GM21825 (cell line): ENCODE measurements at regions not wholly inside any gene's neighbourhood (a gene's known extent, or its start where the extent isn't known, plus 50 kb on each side); places are given as distances from the start of the nearest gene placed in this dataset.
"Not testable (repeated sequence)": the region's sequence is repeated elsewhere in the genome, so short reads cannot be mapped to it uniquely, and the experiment has no call there.

Source experiments
- ATAC-seq: cut with Tn5 transposase; IDR thresholded peaks from one replicate; pipeline ENCODE4 v1.9.1; 2021; ENCODE audit warnings: mild to moderate bottlenecking, moderate library complexity; ENCODE audit not compliant: unreplicated experiment

GRCh38 chr2:65754219-65754618 is 321.8 kb upstream of the SPRED2 start:
- ATAC-seq = no peak

GRCh38 chr2:65751408-65751807 is 319.0 kb upstream of the SPRED2 start:
- no peak for ATAC-seq

GRCh38 chr2:65749545-65749944 is 317.1 kb upstream of the SPRED2 start:
- ATAC-seq = no peak

- ATAC-seq = not testable (repeated sequence)
Observed at GRCh38 chr2:65747875-65748274, 315.5 kb upstream of the SPRED2 start.

- ATAC-seq = no peak
Observed at GRCh38 chr2:65746931-65747675, 314.7 kb upstream of the SPRED2 start.

- no peak for ATAC-seq
Observed at GRCh38 chr2:65744477-65745200, 312.2 kb upstream of the SPRED2 start.

- no peak for ATAC-seq
Observed at GRCh38 chr2:65742977-65743376, 310.6 kb upstream of the SPRED2 start.

GRCh38 chr2:65739927-65740326 is 307.5 kb upstream of the SPRED2 start:
- no peak for ATAC-seq

- no peak for ATAC-seq
Observed at GRCh38 chr2:65737452-65738011, 305.1 kb upstream of the SPRED2 start.

GRCh38 chr2:65731476-65731875 is 299.1 kb upstream of the SPRED2 start:
- ATAC-seq = no peak

- ATAC-seq = no peak
Observed at GRCh38 chr2:65730186-65730585, 297.8 kb upstream of the SPRED2 start.

GRCh38 chr2:65729246-65729645 is 296.8 kb upstream of the SPRED2 start:
- ATAC-seq = no peak

- ATAC-seq = no peak
Observed at GRCh38 chr2:65728477-65729180, 296.2 kb upstream of the SPRED2 start.

GRCh38 chr2:65727816-65728215 is 295.4 kb upstream of the SPRED2 start:
- ATAC-seq = no peak

GRCh38 chr2:65727381-65727780 is 295.0 kb upstream of the SPRED2 start:
- no peak for ATAC-seq

GRCh38 chr2:65724752-65725151 is 292.4 kb upstream of the SPRED2 start:
- no peak for ATAC-seq

GRCh38 chr2:65724336-65724735 is 291.9 kb upstream of the SPRED2 start:
- no peak for ATAC-seq

GRCh38 chr2:65722028-65722778 is 289.8 kb upstream of the SPRED2 start:
- ATAC-seq = no peak

- no peak for ATAC-seq
Observed at GRCh38 chr2:65716698-65717097, 284.3 kb upstream of the SPRED2 start.

GRCh38 chr2:65715323-65715722 is 282.9 kb upstream of the SPRED2 start:
- no peak for ATAC-seq

- ATAC-seq = no peak
Observed at GRCh38 chr2:65714866-65715265, 282.5 kb upstream of the SPRED2 start.
